GM12892 (cell line): ENCODE measurements at regions not wholly inside any gene's neighbourhood (a gene's known extent, or its start where the extent isn't known, plus 50 kb on each side); places are given as distances from the start of the nearest gene placed in this dataset.

Source experiments
- POLR2A ChIP-seq: IDR thresholded peaks from 2 replicates; pipeline ENCODE4 v1.6.1; 2011; ENCODE audit warnings: low read depth, low read length, control low read depth
- POLR2AphosphoS5 ChIP-seq: IDR thresholded peaks from 2 replicates; pipeline ENCODE4 v1.6.1; 2011; ENCODE audit warnings: low read depth, low read length, control low read depth
- TAF1 ChIP-seq: IDR thresholded peaks from 2 replicates; pipeline ENCODE4 v1.6.1; 2011; ENCODE audit warnings: low read depth, mild to moderate bottlenecking, control low read depth, low read length, borderline replicate concordance

- TF ChIP-seq POLR2AphosphoS5 (no peak), POLR2A (no peak), TAF1 (no peak)
These were observed 176.4 kb upstream of the KCNJ16 start for GRCh38 chr17:69898601-69899000.
